GOT3 (cell line): ENCODE measurements at regions not wholly inside any gene's neighbourhood (a gene's known extent, or its start where the extent isn't known, plus 50 kb on each side); places are given as distances from the start of the nearest gene placed in this dataset.
"Not testable (repeated sequence)": the region's sequence is repeated elsewhere in the genome, so short reads cannot be mapped to it uniquely, and the experiment has no call there.

Source experiments
- DNase-seq: peaks from one replicate; lab custom pipeline; 2025; ENCODE audit warnings: mixed read lengths; lab: John Stamatoyannopoulos, UW

GRCh38 chr16:31745900-31746299, 127.7 kb upstream of the ZNF267 start:
- no peak for DNase-seq

- no peak for DNase-seq
Observed at GRCh38 chr16:31754998-31755615, 118.5 kb upstream of the ZNF267 start.

- DNase-seq, result no peak
Observed at GRCh38 chr16:31764103-31764502, 109.5 kb upstream of the ZNF267 start.

- DNase-seq, result no peak
Observed at GRCh38 chr16:31767267-31767666, 106.3 kb upstream of the ZNF267 start.

GRCh38 chr16:31780342-31780741, 93.3 kb upstream of the ZNF267 start:
- DNase-seq, result no peak

GRCh38 chr16:31785126-31785525, 88.5 kb upstream of the ZNF267 start:
- no peak for DNase-seq

GRCh38 chr16:31807086-31807485, 66.5 kb upstream of the ZNF267 start:
- DNase-seq, result no peak

- no peak for DNase-seq
Observed at GRCh38 chr16:31810863-31811262, 62.7 kb upstream of the ZNF267 start.

GRCh38 chr16:31816141-31816540, 57.5 kb upstream of the ZNF267 start:
- not testable (repeated sequence) for DNase-seq

- no peak for DNase-seq
Observed at GRCh38 chr16:31819386-31819785, 54.2 kb upstream of the ZNF267 start.

- DNase-seq, result no peak
Observed at GRCh38 chr16:31819948-31820347, 53.7 kb upstream of the ZNF267 start.
